MM.1S (cell line): ENCODE measurements at regions not wholly inside any gene's neighbourhood (a gene's known extent, or its start where the extent isn't known, plus 50 kb on each side); places are given as distances from the start of the nearest gene placed in this dataset.

ENCODE experiments used
- CTCF ChIP-seq: fragments of 300-600 bp; sonication (generic); IDR thresholded peaks from 2 replicates; pipeline ENCODE4 v1.5.1; 2016; ENCODE audit warnings: antibody characterized with exemption, low read length, mixed read lengths
- EZH2 ChIP-seq: fragments of 300-600 bp; sonication (generic); optimal IDR thresholded peaks from 2 replicates; pipeline ENCODE3; 2017; ENCODE audit warnings: low read depth, mild to moderate bottlenecking, antibody characterized with exemption, low read length, mixed read lengths
- EZH2phosphoT487 ChIP-seq: fragments of 300-600 bp; sonication (generic); IDR thresholded peaks from 2 replicates; pipeline ENCODE4 v1.6.1; 2018; ENCODE audit warnings: antibody characterized with exemption, low read length

- TF ChIP-seq CTCF, result no peak
- TF ChIP-seq EZH2, result no peak
- TF ChIP-seq EZH2phosphoT487, result no peak
Measured at GRCh38 chr14:83905157-83905556, 1624.8 kb upstream of the FLRT2 start.
